Right cardiac atrium (tissue), 5 donors: ENCODE measurements at regions not wholly inside any gene's neighbourhood (a gene's known extent, or its start where the extent isn't known, plus 50 kb on each side); places are given as distances from the start of the nearest gene placed in this dataset.

Experiments used
- ATAC-seq, 2 donors: fragments of 200-7000 bp; cut with Tn5 transposase; one replicate each; pipeline versions ENCODE4 v1.8.0 to v1.9.1; 2020; ENCODE audit warnings: moderate library complexity in 2 of 2, mild to moderate bottlenecking in 1 of 2
- DNase-seq, 3 donors: peaks; one replicate each; pipeline ENCODE4 v3.0.0-alpha.2; 2020
- H3K27ac ChIP-seq: one replicate; pipeline ENCODE4 v1.5.1; 2013; ENCODE audit warnings: mild to moderate bottlenecking, low read length, control low read depth, moderate library complexity
- H3K27me3 ChIP-seq: one replicate; pipeline ENCODE4 v1.6.1; 2013; ENCODE audit not compliant: control insufficient read depth, insufficient read depth
- H3K4me1 ChIP-seq: one replicate; pipeline ENCODE4 v1.6.1; 2013; ENCODE audit warnings: low read length; ENCODE audit not compliant: control insufficient read depth, insufficient read depth
- H3K4me3 ChIP-seq: one replicate; pipeline ENCODE4 v1.5.1; 2013; ENCODE audit warnings: low read length, control low read depth
- H3K9me3 ChIP-seq: one replicate; pipeline ENCODE4 v1.6.1; 2013; ENCODE audit warnings: low read length; ENCODE audit not compliant: control insufficient read depth
- WGBS: extraction: QIAGEN DNeasy Blood & Tissue Kit; methylation state at CpG from one replicate; pipeline ENCODE4 v1.1.7; 2013; 5-methylcytosine and 5-hydroxymethylcytosine counted together
- intact Hi-C, 4 donors: fragments of 100-400 bp; cut with DNase I; formaldehyde crosslinking; loops; one replicate each; pipeline versions ENCODE4 v1.11.0 to v1.14.0; 2022 to 2023
- donor health status: healthy with polysubstance abuse.
- donor health status: DM: no; HTN: yes; CAD: no.
- donor health status: DM: no; HTN: no; CAD: no.
- donor health status: DM: no; HTN: yes; CAD: no; lungs with severe emphysema.
- donor health status: DM: yes; HTN: yes; CAD: no.

DNA sequence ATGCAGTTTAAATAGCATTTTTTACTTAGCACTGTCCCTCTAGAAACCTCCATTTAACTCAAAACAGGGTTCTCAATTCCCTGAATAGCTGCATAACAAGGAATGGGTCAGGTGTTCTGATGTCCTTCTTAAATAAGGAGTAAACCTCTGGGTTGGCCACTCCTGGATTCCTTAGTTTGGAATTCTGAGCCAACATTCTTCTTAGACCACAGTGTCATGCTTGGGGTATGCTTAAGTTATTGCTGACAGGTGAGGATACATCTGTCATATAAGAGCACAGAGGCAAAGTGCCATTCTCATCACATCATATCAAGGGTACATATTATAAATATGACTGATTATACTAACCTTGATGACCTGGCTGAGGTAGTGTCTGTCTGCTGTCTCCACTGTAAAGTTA is 179.9 kb upstream of the SEMA6A start:
- Histone ChIP-seq H3K4me1 (no peaks in the 10 kb centered on the region), H3K9me3 (no peaks in the 10 kb centered on the region), H3K27ac (no peak overlapping the region), H3K27me3 (no peaks in the 10 kb centered on the region), H3K4me3 (no peak overlapping the region)
- intact Hi-C loops: no loop called here
- ATAC-seq (no peak), DNase-seq (no peak)

DNA sequence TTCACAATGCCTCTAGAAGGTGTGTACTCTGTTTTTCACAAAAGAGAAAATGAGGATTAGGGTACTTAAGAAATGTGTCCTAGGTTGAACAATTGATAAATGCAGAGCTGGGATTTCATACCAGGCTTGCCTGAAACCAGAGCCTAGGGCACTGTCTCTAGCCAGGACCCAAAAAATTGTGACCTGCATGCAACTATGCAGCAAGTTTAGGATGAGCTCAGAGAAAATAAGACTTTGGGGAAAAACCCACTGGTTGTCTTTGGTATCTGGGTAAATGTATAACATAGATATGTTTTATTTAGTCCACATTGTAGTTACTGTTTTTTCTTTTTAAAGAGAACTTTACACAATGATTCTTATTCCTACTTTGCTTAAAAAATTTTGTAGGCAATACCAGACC is 177.1 kb upstream of the SEMA6A start:
- intact Hi-C loops: no loop called here
- no peak for ATAC-seq
- H3K4me1 ChIP-seq: peaks cover 5% of the 10 kb centered on the region

DNA sequence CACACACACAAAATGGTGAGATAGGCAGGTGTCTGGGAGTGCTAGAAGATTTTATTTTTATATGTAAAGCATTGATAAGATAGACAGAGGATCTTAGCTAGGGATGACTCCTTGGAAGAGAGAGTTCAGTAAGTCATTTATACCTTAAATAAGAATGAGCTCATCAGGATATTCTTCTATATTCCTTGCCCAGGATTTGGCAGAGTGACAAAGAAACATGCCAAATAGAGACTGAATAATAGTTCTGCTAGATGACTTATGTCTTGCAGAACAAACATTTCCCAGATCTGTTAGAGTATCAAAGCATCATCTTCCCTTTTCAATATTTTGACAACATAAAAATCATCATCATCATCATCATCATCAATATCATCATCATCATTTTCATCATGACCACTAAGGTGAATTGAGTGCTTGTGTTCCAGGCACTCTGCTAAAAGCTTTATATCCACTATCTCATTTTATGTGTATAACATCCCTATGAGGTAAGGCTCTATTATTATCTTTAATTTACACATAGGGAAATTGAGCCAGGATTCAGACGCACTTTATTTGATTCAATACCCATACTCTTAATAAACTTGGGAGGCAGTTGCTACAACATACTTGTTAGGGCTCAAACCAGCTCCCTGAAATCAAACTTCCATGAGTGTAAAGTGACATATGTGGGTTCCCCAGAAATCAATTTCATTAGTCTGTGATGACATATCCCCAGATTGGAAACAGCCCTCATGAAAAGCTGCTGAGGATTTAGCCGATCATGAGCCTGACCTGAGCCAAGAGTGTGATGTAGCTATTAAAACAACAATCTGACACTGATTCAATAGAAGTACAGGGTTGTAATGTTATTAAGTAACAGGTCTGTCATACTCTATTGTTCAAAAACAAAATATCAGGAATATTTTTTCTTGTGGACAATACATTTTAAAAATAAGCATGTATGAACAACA is 176.3 kb upstream of the SEMA6A start:
- WGBS: 75% methylated on average over 2 of the region's 2 CpGs
- no peak overlapping the region for H3K4me3 ChIP-seq
- peaks cover 5% of the 10 kb centered on the region for H3K4me1 ChIP-seq
- intact Hi-C loops: no loop called here
- H3K9me3 ChIP-seq: no peaks in the 10 kb centered on the region
- H3K27me3 ChIP-seq: no peaks in the 10 kb centered on the region
- DNase-seq (no peak), ATAC-seq (no peak)
- H3K27ac ChIP-seq: no peak overlapping the region

More for the DNA sequence above, 177.1 kb upstream of the SEMA6A start:
- Histone ChIP-seq H3K27me3 (no peaks in the 10 kb centered on the region), H3K4me3 (no peak overlapping the region), H3K9me3 (no peaks in the 10 kb centered on the region), H3K27ac (no peak overlapping the region)
- DNase-seq: no peak

DNA sequence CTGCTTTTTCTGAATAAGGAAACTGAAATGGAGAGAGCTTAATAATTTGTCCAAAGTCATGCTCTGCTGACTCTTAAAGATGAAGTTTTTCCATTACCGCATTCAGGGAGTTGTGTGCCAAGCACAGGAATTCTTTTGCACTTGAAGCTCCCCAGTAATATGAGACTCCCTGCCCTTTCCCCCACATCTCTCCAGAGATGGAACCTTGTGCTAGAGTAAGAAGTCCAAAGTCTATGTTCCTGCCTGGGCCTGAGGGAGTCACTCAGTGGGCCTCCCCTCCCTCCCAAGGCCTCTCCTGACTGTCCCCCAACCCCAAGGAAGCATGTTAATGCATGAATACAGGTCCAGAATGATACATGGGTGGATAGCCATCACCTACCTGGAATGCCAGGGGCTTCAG is 173.3 kb upstream of the SEMA6A start:
- 67% methylated on average over 1 of the region's 1 CpG for WGBS
- no peak for DNase-seq
- Histone ChIP-seq H3K9me3 (no peaks in the 10 kb centered on the region), H3K4me3 (no peak overlapping the region), H3K27ac (no peak overlapping the region), H3K27me3 (no peaks in the 10 kb centered on the region), H3K4me1 (peaks cover 5% of the 10 kb centered on the region)
- intact Hi-C loops: no loop called here
- peak in 1 of 2 donors; percentile 55 for ATAC-seq

DNA sequence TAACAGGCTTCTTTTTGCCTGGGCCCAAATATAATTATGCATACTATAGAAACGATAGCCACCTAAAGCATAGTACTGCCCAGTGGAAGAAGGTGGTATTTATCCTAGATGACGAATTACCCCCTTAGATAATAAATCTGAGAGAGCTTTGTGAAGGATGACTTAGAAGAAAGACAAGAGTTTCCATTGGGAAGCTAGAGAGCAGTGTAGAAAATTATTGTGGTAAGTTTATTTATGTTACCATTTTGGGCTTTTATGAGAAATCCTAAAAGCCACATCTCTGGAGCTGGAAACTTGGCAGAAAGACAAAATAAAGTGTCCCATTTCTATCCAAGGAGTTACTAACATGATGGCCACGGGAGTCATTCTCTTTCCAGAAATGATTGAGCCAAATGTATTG is 172.0 kb upstream of the SEMA6A start:
- intact Hi-C loops: no loop called here
- ATAC-seq (no peak), DNase-seq (no peak)
- H3K27me3 ChIP-seq: no peaks in the 10 kb centered on the region
- H3K4me1 ChIP-seq: peaks cover 5% of the 10 kb centered on the region
- no peaks in the 10 kb centered on the region for H3K9me3 ChIP-seq
- H3K27ac ChIP-seq: no peak overlapping the region
- WGBS: 77% methylated on average over 3 of the region's 3 CpGs
- no peak overlapping the region for H3K4me3 ChIP-seq

DNA sequence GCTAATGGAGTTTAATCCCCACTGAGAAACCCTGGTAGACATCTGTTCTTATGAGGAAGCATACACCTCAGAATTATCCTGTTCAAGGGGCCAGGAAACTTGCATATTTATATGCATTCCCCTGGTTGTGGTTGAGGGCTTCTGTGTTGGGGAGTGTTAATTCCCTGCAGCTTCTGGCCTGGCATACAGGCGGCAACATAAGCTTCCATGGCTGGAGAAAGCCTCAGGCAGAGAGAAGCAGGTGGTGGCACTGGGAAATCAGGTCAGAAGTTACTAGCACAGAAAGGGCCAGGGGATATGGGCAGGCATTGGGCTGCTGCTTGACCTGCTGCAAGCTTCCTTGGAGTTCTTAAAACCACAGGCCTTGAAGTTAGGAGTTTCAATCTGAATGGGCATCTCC is 166.1 kb upstream of the SEMA6A start:
- no peak overlapping the region for H3K27ac ChIP-seq
- no peak for ATAC-seq
- H3K27me3 ChIP-seq: no peaks in the 10 kb centered on the region
- H3K4me3 ChIP-seq: no peak overlapping the region
- peaks cover 5% of the 10 kb centered on the region for H3K4me1 ChIP-seq
- no peak for DNase-seq
- H3K9me3 ChIP-seq: no peaks in the 10 kb centered on the region
- 100% methylated on average over 1 of the region's 1 CpG for WGBS
- intact Hi-C loops: no loop called here

DNA sequence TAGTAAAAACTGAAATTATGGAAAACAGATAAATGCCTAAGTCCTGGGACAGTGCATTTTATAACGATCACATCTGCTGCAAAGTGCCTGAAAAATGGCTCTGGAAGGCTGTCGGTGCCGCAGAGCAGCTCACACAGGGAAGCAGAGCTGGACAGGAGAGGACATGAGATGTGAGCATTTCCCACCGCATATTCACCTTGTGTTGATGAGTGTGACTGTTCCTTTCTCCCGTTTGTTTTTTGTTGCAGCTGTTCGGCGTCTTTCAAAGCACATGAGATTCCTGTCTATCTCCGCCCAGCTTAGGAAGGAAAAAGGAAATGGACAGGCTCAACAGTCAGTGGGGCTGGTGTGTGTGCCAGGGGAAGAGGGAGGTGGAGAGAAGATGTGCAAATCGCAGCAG is 164.9 kb upstream of the SEMA6A start:
- H3K4me1 ChIP-seq: peaks cover 6% of the 10 kb centered on the region
- 32% methylated on average over 9 of the region's 9 CpGs for WGBS
- peak in 1 of 2 donors; percentile 60 for ATAC-seq
- intact Hi-C loops: no loop called here
- no peak overlapping the region for H3K27ac ChIP-seq
- H3K4me3 ChIP-seq: no peak overlapping the region
- H3K27me3 ChIP-seq: no peaks in the 10 kb centered on the region
- DNase-seq: no peak
- no peaks in the 10 kb centered on the region for H3K9me3 ChIP-seq

DNA sequence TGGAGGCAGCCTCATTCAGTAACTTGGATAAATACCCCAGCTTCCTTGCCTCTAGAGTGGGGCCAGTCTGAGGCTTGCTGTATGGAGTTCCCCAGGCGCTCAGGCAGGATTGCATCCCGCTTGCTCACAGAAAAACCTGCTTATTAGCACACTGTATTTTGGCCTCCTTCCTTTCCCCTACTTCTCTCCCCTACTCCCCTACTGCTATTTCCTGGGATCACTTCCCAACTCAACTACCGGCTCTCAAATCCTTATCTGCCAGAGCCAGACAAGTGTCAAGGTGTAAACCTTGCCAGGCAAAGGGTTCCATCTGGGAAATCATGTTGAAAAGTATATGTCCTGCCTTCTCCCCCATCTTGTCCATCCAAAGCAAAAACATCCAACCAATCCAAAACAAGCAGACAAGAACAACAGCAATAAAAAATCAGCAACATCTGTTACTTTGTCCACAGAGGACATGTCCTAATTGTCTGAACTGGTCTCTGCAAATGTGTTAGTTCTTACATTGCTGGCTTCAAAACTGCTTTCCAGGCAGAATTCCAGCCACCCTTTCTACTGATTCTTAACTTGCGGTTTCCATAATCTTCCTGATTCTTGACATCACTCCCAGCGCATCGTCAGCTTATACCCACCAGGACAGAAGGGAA is 164.1 kb upstream of the SEMA6A start:
- no peaks in the 10 kb centered on the region for H3K27me3 ChIP-seq
- H3K4me1 ChIP-seq: peaks cover 8% of the 10 kb centered on the region
- H3K9me3 ChIP-seq: no peaks in the 10 kb centered on the region
- WGBS: 40% methylated on average over 6 of the region's 6 CpGs
- H3K27ac ChIP-seq: no peak overlapping the region
- intact Hi-C loops: no loop called here
- no peak overlapping the region for H3K4me3 ChIP-seq
- ATAC-seq: peak in 1 of 2 donors; percentile 48
- DNase-seq: no peak

DNA sequence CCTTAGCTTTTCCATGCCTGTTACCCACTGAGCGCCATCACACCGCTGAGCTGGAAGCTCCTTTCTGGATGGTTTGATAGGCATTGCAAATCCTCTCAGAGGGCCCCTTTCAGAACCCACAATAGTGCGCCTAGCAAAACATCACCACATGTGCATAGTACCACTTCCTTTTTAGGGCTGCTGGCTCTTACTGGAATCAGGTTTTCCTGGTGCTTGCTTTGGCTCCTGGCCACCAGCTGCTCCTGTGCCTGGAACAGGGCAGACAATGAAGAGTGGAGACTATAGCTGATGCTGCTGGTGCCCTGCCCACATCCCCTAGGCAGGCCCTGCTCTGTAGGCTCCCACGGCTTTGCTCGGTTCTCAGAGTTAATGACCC is 163.6 kb upstream of the SEMA6A start:
- H3K27me3 ChIP-seq: no peaks in the 10 kb centered on the region
- ATAC-seq (peak in 1 of 2 donors; percentile 76), DNase-seq (peak; percentile 34 to 71 (median 49))
- no peaks in the 10 kb centered on the region for H3K9me3 ChIP-seq
- intact Hi-C loops: no loop called here
- H3K27ac ChIP-seq: no peak overlapping the region
- no peak overlapping the region for H3K4me3 ChIP-seq
- peaks cover 8% of the 10 kb centered on the region for H3K4me1 ChIP-seq
- WGBS: 68% methylated on average over 5 of the region's 5 CpGs

DNA sequence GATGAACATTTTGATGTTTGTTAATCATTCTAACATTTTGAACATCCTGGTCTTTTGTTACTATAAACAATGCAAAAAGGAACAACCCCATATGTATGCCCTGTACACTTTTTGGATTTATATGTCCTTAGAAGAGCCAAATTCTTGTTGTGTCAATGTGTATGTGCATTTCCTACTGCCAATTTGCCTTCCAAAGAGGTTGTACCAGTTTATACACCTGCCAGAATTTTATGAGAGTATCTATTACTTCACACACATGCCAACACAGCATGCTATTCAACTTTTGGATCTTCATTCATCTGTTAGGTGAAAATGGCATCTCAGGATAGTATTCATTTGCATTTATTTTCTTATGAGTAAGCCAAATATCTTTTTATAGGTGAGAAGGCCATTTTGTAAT is 162.0 kb upstream of the SEMA6A start:
- intact Hi-C loops: no loop called here
- Histone ChIP-seq H3K4me3 (no peak overlapping the region), H3K4me1 (peaks cover 8% of the 10 kb centered on the region), H3K9me3 (no peaks in the 10 kb centered on the region), H3K27me3 (no peaks in the 10 kb centered on the region), H3K27ac (no peak overlapping the region)
- DNase-seq: no peak
- no peak for ATAC-seq

DNA sequence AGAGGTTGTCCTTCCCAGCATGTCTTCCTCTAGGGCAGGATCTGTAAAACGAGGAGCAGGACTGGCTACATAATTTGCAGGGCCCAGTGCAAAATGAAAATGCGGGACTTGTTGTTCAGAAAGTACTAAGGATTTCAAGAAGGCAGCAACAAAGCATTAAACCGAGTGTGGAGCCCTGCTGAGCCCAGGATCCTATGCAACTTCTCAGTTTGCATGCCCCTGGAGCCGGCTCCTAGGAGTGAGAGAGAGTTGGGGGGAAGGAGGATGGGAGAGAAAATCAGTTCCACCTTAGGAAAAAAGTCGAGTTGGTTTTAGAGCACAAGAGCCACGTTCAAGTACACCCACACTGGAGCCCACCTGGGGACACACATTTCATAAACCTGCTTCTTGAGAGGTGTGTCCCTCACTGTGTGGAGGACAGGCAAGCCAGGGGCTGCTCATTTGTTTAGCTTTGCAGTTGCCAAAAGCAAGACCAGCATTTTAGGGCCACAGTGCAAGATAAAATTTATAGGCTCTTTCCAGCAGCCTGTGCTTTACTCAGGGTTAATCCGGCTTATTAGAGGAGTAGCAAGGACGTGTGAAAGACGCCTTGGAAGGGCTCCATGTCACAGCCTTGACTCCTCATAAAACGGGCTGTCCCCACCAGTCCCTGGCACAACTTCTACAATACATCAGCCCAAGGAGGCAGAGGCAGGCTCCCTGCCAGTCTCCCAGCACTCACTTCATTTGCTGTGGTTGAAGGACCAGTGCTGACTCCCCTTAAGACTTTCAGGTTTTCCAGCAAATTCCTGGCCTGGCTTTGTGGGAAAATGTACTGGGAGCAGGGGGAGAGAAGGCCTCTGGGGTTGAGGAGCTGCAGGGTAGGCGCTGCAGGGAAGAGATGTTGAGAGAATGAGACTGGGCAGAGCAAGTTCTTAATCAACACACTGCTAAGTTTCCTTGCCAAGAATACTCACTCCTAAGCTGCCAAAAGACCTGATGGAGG is 159.7 kb upstream of the SEMA6A start:
- Histone ChIP-seq H3K4me1 (peaks cover 8% of the 10 kb centered on the region), H3K27me3 (no peaks in the 10 kb centered on the region), H3K9me3 (no peaks in the 10 kb centered on the region), H3K27ac (no peak overlapping the region), H3K4me3 (no peak overlapping the region)
- 48% methylated on average over 11 of the region's 11 CpGs for WGBS
- peak; percentile 24 to 90 (median 82) for DNase-seq
- ATAC-seq: peak; percentile 66 to 86
- intact Hi-C loops: no loop called here
